ENCODE measurements at regions not wholly inside any gene's neighbourhood (a gene's known extent, or its start where the extent isn't known, plus 50 kb on each side); places are given as distances from the start of the nearest gene placed in this dataset.

DNA sequence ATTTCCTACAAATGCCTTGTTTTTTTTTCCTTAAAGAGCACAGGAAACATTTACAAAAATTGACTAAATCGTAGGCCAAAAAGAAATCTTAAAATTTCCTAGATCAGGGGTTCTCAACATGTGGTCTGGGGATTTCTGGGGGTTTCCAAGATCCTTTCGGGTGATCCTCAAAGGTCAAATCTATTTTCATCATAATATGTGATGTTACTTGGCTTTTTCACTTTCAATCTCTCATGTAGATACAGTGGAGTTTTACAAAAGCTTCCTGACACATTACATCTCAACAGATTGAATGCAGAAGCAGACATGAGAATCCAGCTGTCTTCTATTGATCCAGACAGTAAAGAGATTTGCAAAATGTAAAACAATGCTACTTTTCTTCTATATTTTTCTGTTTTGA is 497.3 kb downstream of the INHBA start:
- no CpG with 5 or more reads among the region's 2 CpGs for WGBS (ENCODE audit: insufficient coverage)
- Histone ChIP-seq H3K36me3 (replicated peaks in 1 of 2; ENCODE audit: control extremely low read depth in 1 of 2, control insufficient read depth in 1 of 2, extremely low read depth in 1 of 2, insufficient read depth in 2 of 2, low read length in 1 of 2) (no peaks in the 10 kb centered on the region), H3K9ac (ENCODE audit: low read length) (no peak overlapping the region), H3K4me2 (replicated peaks; ENCODE audit: low read depth, low read length, poor library complexity, severe bottlenecking) (no peak overlapping the region), H4K20me1 (ENCODE audit: control insufficient read depth, insufficient read depth, low read length, poor library complexity, severe bottlenecking) (no peaks in the 10 kb centered on the region), H3K27ac (ENCODE audit: low read length in 2 of 2) (no peak overlapping the region), H3K4me1 (ENCODE audit: control insufficient read depth in 2 of 2, insufficient read depth in 2 of 2, low read length in 2 of 2) (no peaks in the 10 kb centered on the region), H3K79me2 (ENCODE audit: control insufficient read depth, insufficient read depth, low read length) (no peaks in the 10 kb centered on the region), H3K4me3 (ENCODE audit: control extremely low read depth in 1 of 5, extremely low read depth in 1 of 5, insufficient read depth in 1 of 5, low read depth in 2 of 5, low read length in 4 of 5) (no peak overlapping the region), H2AFZ (ENCODE audit: insufficient read depth, low read depth, low read length, poor library complexity, severe bottlenecking) (no peak overlapping the region), H3K9me3 (ENCODE audit: control extremely low read depth in 1 of 3, control insufficient read depth in 2 of 3, insufficient read depth in 1 of 3, low read length in 2 of 3) (peaks cover 0 to 4% (median 0%) of the 10 kb centered on the region in 3 donors), H3K27me3 (replicated peaks in 1 of 4; ENCODE audit: control extremely low read depth in 1 of 4, control insufficient read depth in 3 of 4, insufficient read depth in 4 of 4, low read length in 3 of 4) (no peaks in the 10 kb centered on the region)
- TF ChIP-seq CTCF (IDR thresholded peaks at IDR 0.05), result no peak
- TF ChIP-seq EZH2 (IDR thresholded peaks at IDR 0.05; ENCODE audit: borderline replicate concordance, insufficient read depth, low read depth, low read length, poor library complexity, severe bottlenecking), result no peak
- intact Hi-C loops (cut with micrococcal nuclease), result no loop called here
- ChIA-PET POLR2A (no interaction called here), CTCF (no interaction called here)
- ATAC-seq (ENCODE audit: low read depth), result no peak
- Mint-ChIP-seq H3K4me1 (peaks cover 3% of the 10 kb centered on the region), H3K27ac (no peak overlapping the region), H3K4me3 (no peak overlapping the region), H3K27me3 (no peaks in the 10 kb centered on the region), H3K9me3 (ENCODE audit: insufficient read depth) (no peaks in the 10 kb centered on the region)
- DNase-seq, result no peak

DNA sequence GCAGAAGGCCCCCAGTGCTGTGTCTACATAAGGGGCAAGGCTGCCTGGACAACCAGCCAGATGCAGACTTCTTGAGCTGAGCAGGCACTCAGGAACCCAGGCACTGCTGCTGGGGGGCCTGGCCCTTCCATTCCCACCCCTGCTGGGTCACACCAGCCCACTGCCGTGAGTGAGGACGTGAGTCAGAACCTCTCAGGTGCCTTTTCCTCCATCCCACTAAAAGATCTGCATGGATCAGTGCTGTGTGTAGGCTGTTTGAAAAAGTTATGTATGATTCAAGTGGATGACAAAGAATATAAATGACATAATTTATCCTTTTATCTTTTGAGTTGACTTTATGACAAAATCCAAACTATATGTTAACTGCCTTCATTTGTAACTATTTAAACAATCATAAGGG is 499.3 kb downstream of the INHBA start:
- intact Hi-C loops (cut with micrococcal nuclease), result no loop called here
- Mint-ChIP-seq H3K27ac (no peak overlapping the region), H3K27me3 (no peaks in the 10 kb centered on the region), H3K4me3 (no peak overlapping the region), H3K4me1 (peaks cover 3% of the 10 kb centered on the region), H3K9me3 (ENCODE audit: insufficient read depth) (no peaks in the 10 kb centered on the region)
- no peaks in the 10 kb centered on the region for H3K4me1 ChIP-seq (ENCODE audit: control insufficient read depth in 2 of 2, insufficient read depth in 2 of 2, low read length in 2 of 2)
- ATAC-seq (ENCODE audit: low read depth), result no peak
- peaks cover 0 to 4% (median 0%) of the 10 kb centered on the region in 3 donors for H3K9me3 ChIP-seq (ENCODE audit: control extremely low read depth in 1 of 3, control insufficient read depth in 2 of 3, insufficient read depth in 1 of 3, low read length in 2 of 3)
- no peak for TF ChIP-seq CTCF (IDR thresholded peaks at IDR 0.05)
- TF ChIP-seq EZH2 (IDR thresholded peaks at IDR 0.05; ENCODE audit: borderline replicate concordance, insufficient read depth, low read depth, low read length, poor library complexity, severe bottlenecking), result no peak
- no peaks in the 10 kb centered on the region for H3K79me2 ChIP-seq (ENCODE audit: control insufficient read depth, insufficient read depth, low read length)
- no peaks in the 10 kb centered on the region for H3K27me3 ChIP-seq (replicated peaks in 1 of 4; ENCODE audit: control extremely low read depth in 1 of 4, control insufficient read depth in 3 of 4, insufficient read depth in 4 of 4, low read length in 3 of 4)
- CTCF ChIA-PET, result no interaction called here
- no peak overlapping the region for H3K9ac ChIP-seq (ENCODE audit: low read length)
- H3K36me3 ChIP-seq (replicated peaks in 1 of 2; ENCODE audit: control extremely low read depth in 1 of 2, control insufficient read depth in 1 of 2, extremely low read depth in 1 of 2, insufficient read depth in 2 of 2, low read length in 1 of 2), result no peaks in the 10 kb centered on the region
- no peak overlapping the region for H3K4me3 ChIP-seq (ENCODE audit: control extremely low read depth in 1 of 5, extremely low read depth in 1 of 5, insufficient read depth in 1 of 5, low read depth in 2 of 5, low read length in 4 of 5)
- H4K20me1 ChIP-seq (ENCODE audit: control insufficient read depth, insufficient read depth, low read length, poor library complexity, severe bottlenecking), result no peaks in the 10 kb centered on the region
- H2AFZ ChIP-seq (ENCODE audit: insufficient read depth, low read depth, low read length, poor library complexity, severe bottlenecking), result no peak overlapping the region
- H3K4me2 ChIP-seq (replicated peaks; ENCODE audit: low read depth, low read length, poor library complexity, severe bottlenecking), result no peak overlapping the region
- DNase-seq, result no peak
- POLR2A ChIA-PET, result no interaction called here
- no peak overlapping the region for H3K27ac ChIP-seq (ENCODE audit: low read length in 2 of 2)
- WGBS (ENCODE audit: insufficient coverage), result no CpG with 5 or more reads among the region's 2 CpGs
